Kidney epithelial cell (primary cell): ENCODE measurements at regions not wholly inside any gene's neighbourhood (a gene's known extent, or its start where the extent isn't known, plus 50 kb on each side); places are given as distances from the start of the nearest gene placed in this dataset.

Source experiments
- DNase-seq: peaks from one replicate; pipeline ENCODE4 v3.0.0-alpha.2; 2010; ENCODE audit warnings: low read depth
- H3K27me3 ChIP-seq: 2 replicates; pipeline ENCODE4 v1.6.0; 2011; ENCODE audit warnings: low read length; ENCODE audit not compliant: control insufficient read depth, insufficient read depth
- H3K36me3 ChIP-seq: 2 replicates; pipeline ENCODE4 v1.5.1; 2011; ENCODE audit warnings: low read length; ENCODE audit not compliant: control insufficient read depth, insufficient read depth
- H3K4me3 ChIP-seq: 2 replicates; pipeline ENCODE4 v1.5.1; 2011; ENCODE audit warnings: low read depth, mild to moderate bottlenecking, control low read depth, low read length
- CTCF ChIP-seq: IDR thresholded peaks from 2 replicates; pipeline ENCODE4 v1.5.1; 2011; ENCODE audit warnings: mild to moderate bottlenecking, moderate library complexity, low read length, control low read depth, inconsistent platforms; ENCODE audit not compliant: insufficient read depth, poor library complexity, severe bottlenecking

GRCh38 chr17:13793951-13794350 is 192.2 kb upstream of the HS3ST3A1 start:
- no peak for TF ChIP-seq CTCF
- no peaks in the 10 kb centered on the region for H3K36me3 ChIP-seq
- no peak overlapping the region for H3K4me3 ChIP-seq
- no peaks in the 10 kb centered on the region for H3K27me3 ChIP-seq
- no peak for DNase-seq

- no peak overlapping the region for H3K4me3 ChIP-seq
- no peak for TF ChIP-seq CTCF
- no peaks in the 10 kb centered on the region for H3K36me3 ChIP-seq
- no peak for DNase-seq
- no peaks in the 10 kb centered on the region for H3K27me3 ChIP-seq
Observed at GRCh38 chr17:13797863-13798262, 196.1 kb upstream of the HS3ST3A1 start.

GRCh38 chr17:13806092-13806491 is 204.4 kb upstream of the HS3ST3A1 start:
- Histone ChIP-seq H3K36me3 (no peaks in the 10 kb centered on the region), H3K27me3 (no peaks in the 10 kb centered on the region), H3K4me3 (no peak overlapping the region)
- no peak for DNase-seq
- TF ChIP-seq CTCF, result no peak

GRCh38 chr17:13807103-13807502 is 205.4 kb upstream of the HS3ST3A1 start:
- H3K36me3 ChIP-seq, result no peaks in the 10 kb centered on the region
- H3K27me3 ChIP-seq, result no peaks in the 10 kb centered on the region
- no peak for TF ChIP-seq CTCF
- H3K4me3 ChIP-seq, result no peak overlapping the region
- DNase-seq, result no peak

GRCh38 chr17:13812350-13812749 is 210.6 kb upstream of the HS3ST3A1 start:
- no peaks in the 10 kb centered on the region for H3K27me3 ChIP-seq
- H3K4me3 ChIP-seq, result no peak overlapping the region
- no peaks in the 10 kb centered on the region for H3K36me3 ChIP-seq
- no peak for DNase-seq
- no peak for TF ChIP-seq CTCF

GRCh38 chr17:13813347-13814240 is 211.9 kb upstream of the HS3ST3A1 start:
- Histone ChIP-seq H3K4me3 (no peak overlapping the region), H3K36me3 (no peaks in the 10 kb centered on the region), H3K27me3 (no peaks in the 10 kb centered on the region)
- no peak for DNase-seq
- TF ChIP-seq CTCF, result no peak
